ENCODE measurements at regions not wholly inside any gene's neighbourhood (a gene's known extent, or its start where the extent isn't known, plus 50 kb on each side); places are given as distances from the start of the nearest gene placed in this dataset.
A peak's percentile ranks its signal among the peaks of the same experiment; 100 is the strongest.

GRCh38 chr20:47406849-47407682 is 50.6 kb upstream of the ZMYND8 start:
- intact Hi-C loops (cut with DNase I; ENCODE audit: low total_unique reads) = no loop called here
- no peak for DNase-seq

GRCh38 chr20:47411161-47411560 is 54.7 kb upstream of the ZMYND8 start:
- H3K27me3 ChIP-seq = no peaks in the 10 kb centered on the region
- TF ChIP-seq, protein P1, sequence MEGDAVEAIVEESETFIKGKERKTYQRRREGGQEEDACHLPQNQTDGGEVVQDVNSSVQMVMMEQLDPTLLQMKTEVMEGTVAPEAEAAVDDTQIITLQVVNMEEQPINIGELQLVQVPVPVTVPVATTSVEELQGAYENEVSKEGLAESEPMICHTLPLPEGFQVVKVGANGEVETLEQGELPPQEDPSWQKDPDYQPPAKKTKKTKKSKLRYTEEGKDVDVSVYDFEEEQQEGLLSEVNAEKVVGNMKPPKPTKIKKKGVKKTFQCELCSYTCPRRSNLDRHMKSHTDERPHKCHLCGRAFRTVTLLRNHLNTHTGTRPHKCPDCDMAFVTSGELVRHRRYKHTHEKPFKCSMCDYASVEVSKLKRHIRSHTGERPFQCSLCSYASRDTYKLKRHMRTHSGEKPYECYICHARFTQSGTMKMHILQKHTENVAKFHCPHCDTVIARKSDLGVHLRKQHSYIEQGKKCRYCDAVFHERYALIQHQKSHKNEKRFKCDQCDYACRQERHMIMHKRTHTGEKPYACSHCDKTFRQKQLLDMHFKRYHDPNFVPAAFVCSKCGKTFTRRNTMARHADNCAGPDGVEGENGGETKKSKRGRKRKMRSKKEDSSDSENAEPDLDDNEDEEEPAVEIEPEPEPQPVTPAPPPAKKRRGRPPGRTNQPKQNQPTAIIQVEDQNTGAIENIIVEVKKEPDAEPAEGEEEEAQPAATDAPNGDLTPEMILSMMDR (IDR thresholded peaks at IDR 0.05) = peak in 1 of 2 experiments; percentile 8
- intact Hi-C loops (cut with DNase I; ENCODE audit: low total_unique reads) = no loop called here
- H3K36me3 ChIP-seq = no peaks in the 10 kb centered on the region
- peak; percentile 41 to 71 for DNase-seq
- peak overlapping the region; percentile 81 to 82 for H3K27ac ChIP-seq
- no peaks in the 10 kb centered on the region for H3K9me3 ChIP-seq
- peaks cover 0 to 42% (median 22%) of the 10 kb centered on the region in 4 donors for H3K4me1 ChIP-seq
- peak overlapping the region; percentile 11 to 18 for H3K4me3 ChIP-seq

More at GRCh38 chr20:47406849-47407682, 50.6 kb upstream of the ZMYND8 start:
- TF ChIP-seq, protein P1 (IDR thresholded peaks at IDR 0.05) = no peak
- H3K27ac ChIP-seq = peak overlapping the region in 1 of 2 donors; percentile 23
- H3K4me3 ChIP-seq = no peak overlapping the region
- no peaks in the 10 kb centered on the region for H3K27me3 ChIP-seq
- H3K4me1 ChIP-seq = peaks cover 0 to 31% (median 18%) of the 10 kb centered on the region in 4 donors
- H3K36me3 ChIP-seq = no peaks in the 10 kb centered on the region
- H3K9me3 ChIP-seq = no peaks in the 10 kb centered on the region

DNA sequence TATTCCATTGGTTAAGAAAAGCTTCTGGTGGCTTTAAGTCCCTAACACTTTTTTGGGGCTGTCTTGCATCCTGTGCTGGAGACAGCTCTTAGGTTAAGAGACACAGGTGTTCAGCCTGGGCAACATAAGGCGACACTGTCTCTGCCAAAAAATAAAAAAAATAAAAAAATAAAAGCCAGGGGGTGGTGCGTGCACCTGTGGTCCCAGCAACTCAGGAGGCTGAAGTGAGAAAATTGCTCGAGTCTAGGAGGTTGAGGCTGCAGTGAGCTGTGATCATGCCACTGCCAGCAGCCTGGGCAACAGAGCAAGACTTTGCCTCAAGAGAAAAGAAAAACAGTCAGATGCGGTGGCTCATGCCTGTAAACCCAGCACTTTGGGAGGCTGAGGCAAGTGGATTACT is 55.6 kb upstream of the ZMYND8 start:
- H3K27me3 ChIP-seq = no peaks in the 10 kb centered on the region
- no peaks in the 10 kb centered on the region for H3K36me3 ChIP-seq
- TF ChIP-seq, protein P1 (IDR thresholded peaks at IDR 0.05) = no peak
- H3K4me3 ChIP-seq = no peak overlapping the region
- intact Hi-C loops (cut with DNase I; ENCODE audit: low total_unique reads) = no loop called here
- peaks cover 0 to 39% (median 21%) of the 10 kb centered on the region in 4 donors for H3K4me1 ChIP-seq
- peak overlapping the region; percentile 81 to 82 for H3K27ac ChIP-seq
- DNase-seq = no peak
- no peaks in the 10 kb centered on the region for H3K9me3 ChIP-seq

- peak overlapping the region; percentile 81 to 82 for H3K27ac ChIP-seq
- no peaks in the 10 kb centered on the region for H3K27me3 ChIP-seq
- no peaks in the 10 kb centered on the region for H3K9me3 ChIP-seq
- H3K4me1 ChIP-seq = peaks cover 0 to 32% (median 19%) of the 10 kb centered on the region in 4 donors
- no peaks in the 10 kb centered on the region for H3K36me3 ChIP-seq
- no peak for DNase-seq
- TF ChIP-seq, protein P1 (IDR thresholded peaks at IDR 0.05) = no peak
- no peak overlapping the region for H3K4me3 ChIP-seq
- intact Hi-C loops (cut with DNase I; ENCODE audit: low total_unique reads) = no loop called here
Observed at GRCh38 chr20:47413189-47413588, 56.7 kb upstream of the ZMYND8 start.

DNA sequence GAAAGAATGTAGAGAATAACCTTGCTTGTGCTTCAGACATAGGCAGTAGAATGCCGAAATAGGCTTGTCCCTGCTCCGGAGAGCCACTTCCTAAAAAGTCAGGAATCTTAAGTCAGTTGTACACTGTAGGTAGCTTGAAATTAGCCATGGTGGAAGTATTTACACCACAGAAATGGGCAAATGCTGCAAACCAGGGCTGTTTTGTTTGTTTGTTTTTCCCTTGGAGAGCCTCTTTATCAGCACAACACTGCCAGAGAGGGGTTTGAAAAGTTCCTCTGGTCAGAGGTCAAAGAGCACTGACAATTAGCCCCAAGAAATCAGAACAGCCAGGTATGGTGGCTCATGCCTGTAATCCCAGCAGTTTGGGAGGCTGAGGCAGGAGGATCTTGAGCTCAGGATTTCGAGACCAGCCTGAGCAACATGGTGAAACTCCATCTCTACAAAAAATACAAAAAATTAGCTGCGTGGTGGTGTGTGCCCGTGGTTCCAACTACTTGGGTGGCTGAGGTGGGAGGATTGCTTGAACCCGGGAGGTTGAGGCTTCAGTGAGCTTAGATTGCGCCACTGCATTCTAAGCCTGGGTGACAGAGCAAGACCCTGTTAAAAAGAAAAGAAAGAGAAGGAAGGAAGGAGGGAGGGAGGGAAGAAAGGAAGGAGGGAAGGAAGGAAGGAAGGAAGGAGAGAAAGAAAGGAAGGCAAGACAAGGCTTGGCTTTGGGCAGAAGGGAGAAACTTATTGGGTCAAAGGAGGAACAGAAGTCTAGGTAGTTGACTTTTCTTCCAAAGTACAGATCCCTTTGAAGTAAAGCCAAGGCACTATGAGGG is 61.0 kb upstream of the ZMYND8 start:
- Histone ChIP-seq H3K4me1 (peaks cover 0 to 7% (median under 1%) of the 10 kb centered on the region in 4 donors), H3K4me3 (no peak overlapping the region), H3K27ac (no peak overlapping the region), H3K9me3 (no peaks in the 10 kb centered on the region), H3K36me3 (no peaks in the 10 kb centered on the region), H3K27me3 (no peaks in the 10 kb centered on the region)
- intact Hi-C loops (cut with DNase I; ENCODE audit: low total_unique reads) = no loop called here
- TF ChIP-seq, protein P1 (IDR thresholded peaks at IDR 0.05) = no peak
- DNase-seq = no peak
